Choroid plexus epithelial cell (primary cell): ENCODE measurements at regions not wholly inside any gene's neighbourhood (a gene's known extent, or its start where the extent isn't known, plus 50 kb on each side); places are given as distances from the start of the nearest gene placed in this dataset.
"Not testable (repeated sequence)": the region's sequence is repeated elsewhere in the genome, so short reads cannot be mapped to it uniquely, and the experiment has no call there.

Experiments
- DNase-seq: peaks from one replicate; pipeline ENCODE4 v3.0.0-alpha.2; 2010; ENCODE audit warnings: low read depth
- H3K4me3 ChIP-seq: 2 replicates; pipeline ENCODE4 v1.5.1; 2011; ENCODE audit warnings: low read depth, mild to moderate bottlenecking, control low read depth, low read length, moderate library complexity
- CTCF ChIP-seq: conservative IDR thresholded peaks from 2 replicates; pipeline ENCODE4 v1.5.1; 2011; ENCODE audit warnings: low read depth, mild to moderate bottlenecking, control low read depth, inconsistent platforms, low read length, moderate library complexity

- no peak for DNase-seq
- H3K4me3 ChIP-seq = no peak overlapping the region
- no peak for TF ChIP-seq CTCF
Observed at GRCh38 chr3:29005862-29006261, 275.0 kb upstream of the RBMS3 start.

- TF ChIP-seq CTCF = no peak
- no peak for DNase-seq
- H3K4me3 ChIP-seq = no peak overlapping the region
Observed at GRCh38 chr3:29011441-29011840, 269.4 kb upstream of the RBMS3 start.

GRCh38 chr3:29011966-29012365 lies 268.9 kb upstream of the RBMS3 start:
- DNase-seq = no peak
- no peak for TF ChIP-seq CTCF
- H3K4me3 ChIP-seq = no peak overlapping the region

GRCh38 chr3:29022976-29023375 lies 257.9 kb upstream of the RBMS3 start:
- H3K4me3 ChIP-seq = no peak overlapping the region
- no peak for DNase-seq
- TF ChIP-seq CTCF = no peak

- no peak for DNase-seq
- TF ChIP-seq CTCF = no peak
- H3K4me3 ChIP-seq = no peak overlapping the region
Observed at GRCh38 chr3:29026286-29026685, 254.6 kb upstream of the RBMS3 start.

- no peak for TF ChIP-seq CTCF
- no peak overlapping the region for H3K4me3 ChIP-seq
- DNase-seq = peak; percentile 5
Observed at GRCh38 chr3:29026959-29027358, 253.9 kb upstream of the RBMS3 start.

GRCh38 chr3:29031175-29031574 lies 249.7 kb upstream of the RBMS3 start:
- not testable (repeated sequence) for H3K4me3 ChIP-seq, DNase-seq

- no peak for TF ChIP-seq CTCF
- H3K4me3 ChIP-seq = no peak overlapping the region
Observed at GRCh38 chr3:29033511-29033910, 247.4 kb upstream of the RBMS3 start.

More at GRCh38 chr3:29033511-29033910, 247.4 kb upstream of the RBMS3 start:
- DNase-seq = no peak
